CD8-positive, alpha-beta memory T cell (primary cell): ENCODE measurements at regions not wholly inside any gene's neighbourhood (a gene's known extent, or its start where the extent isn't known, plus 50 kb on each side); places are given as distances from the start of the nearest gene placed in this dataset.

ENCODE experiments used
- CTCF ChIA-PET: fragments of 350-600 bp; sonication (Branson Sonifier 250); formaldehyde crosslinking; loops from one replicate; lab custom pipeline; 2021; ENCODE audit warnings: antibody characterized with exemption; lab: Charles Lee
- POLR2A ChIA-PET: fragments of 350-600 bp; sonication (Branson Sonifier 250); formaldehyde crosslinking; loops from one replicate; lab custom pipeline; 2021; ENCODE audit warnings: antibody characterized with exemption; lab: Charles Lee
- DNase-seq, 5 donors: peaks; one replicate each; pipeline versions ENCODE4 v3.0.0 to v3.0.0-alpha.2; 2020 to 2022; ENCODE audit warnings: mixed read lengths in 1 of 5
- H3K27ac ChIP-seq: one replicate; pipeline ENCODE4 v1.7.0; 2013; ENCODE audit warnings: low read depth, mild to moderate bottlenecking, low read length, moderate library complexity
- H3K27me3 ChIP-seq: 2 replicates; pipeline ENCODE4 v1.7.0; 2013; ENCODE audit warnings: low read length, mild to moderate bottlenecking; ENCODE audit not compliant: insufficient read depth, poor library complexity, severe bottlenecking
- H3K36me3 ChIP-seq: 2 replicates; pipeline ENCODE4 v1.7.0; 2013; ENCODE audit warnings: mild to moderate bottlenecking, low read length, moderate library complexity; ENCODE audit not compliant: insufficient read depth
- H3K4me1 ChIP-seq: 2 replicates; pipeline ENCODE4 v1.7.0; 2013; ENCODE audit warnings: mild to moderate bottlenecking, low read length, moderate library complexity; ENCODE audit not compliant: insufficient read depth
- H3K4me3 ChIP-seq: 2 replicates; pipeline ENCODE4 v1.7.0; 2013; ENCODE audit warnings: mild to moderate bottlenecking, low read length
- H3K9me3 ChIP-seq: 2 replicates; pipeline ENCODE4 v1.7.0; 2013; ENCODE audit warnings: mild to moderate bottlenecking, low read length
- H3K27ac Mint-ChIP-seq, 8 donors: one replicate each; pipeline ENCODE4 v1.8.0; 2020 to 2021; ENCODE audit warnings: mixed read lengths in 8 of 8, mild to moderate bottlenecking in 6 of 8, inconsistent platforms in 3 of 8, moderate library complexity in 3 of 8
- H3K27me3 Mint-ChIP-seq, 2 donors: one replicate each; pipeline ENCODE4 v1.8.0; 2020 to 2021; ENCODE audit warnings: mixed read lengths in 2 of 2, mild to moderate bottlenecking in 1 of 2, moderate library complexity in 1 of 2
- H3K36me3 Mint-ChIP-seq, 3 donors: one replicate each; pipeline ENCODE4 v1.8.0; 2020 to 2021; ENCODE audit warnings: mixed read lengths in 3 of 3, inconsistent platforms in 1 of 3, mild to moderate bottlenecking in 1 of 3
- H3K4me1 Mint-ChIP-seq, 3 donors: one replicate each; pipeline ENCODE4 v1.8.0; 2020 to 2021; ENCODE audit warnings: mixed read lengths in 3 of 3, inconsistent platforms in 1 of 3, mild to moderate bottlenecking in 1 of 3
- H3K4me3 Mint-ChIP-seq, 7 donors: one replicate each; pipeline ENCODE4 v1.8.0; 2020 to 2021; ENCODE audit warnings: mixed read lengths in 7 of 7, mild to moderate bottlenecking in 6 of 7, moderate library complexity in 4 of 7, inconsistent platforms in 2 of 7
- H3K9me3 Mint-ChIP-seq, 5 donors: one replicate each; pipeline ENCODE4 v1.8.0; 2020 to 2022; ENCODE audit warnings: mixed read lengths in 5 of 5, mild to moderate bottlenecking in 3 of 5, moderate library complexity in 2 of 5, inconsistent platforms in 1 of 5

DNA sequence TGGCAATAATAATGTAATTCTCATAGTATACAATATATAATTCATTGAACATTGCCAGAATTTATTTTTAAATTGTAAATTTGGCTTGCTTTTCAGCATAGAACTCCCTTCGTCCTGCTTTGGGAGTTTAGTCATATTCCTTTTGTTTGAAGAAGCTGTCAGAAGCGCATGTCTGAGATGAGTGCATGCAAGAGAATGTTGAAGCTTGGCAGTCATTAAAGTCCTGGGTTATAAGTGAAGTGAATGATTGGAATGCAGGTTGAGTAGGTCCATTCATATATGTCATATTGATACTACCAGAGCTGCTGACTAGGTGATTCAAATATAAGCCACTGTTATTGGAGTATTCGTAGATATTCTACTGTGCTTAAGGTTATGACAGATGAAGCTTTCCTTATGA is 243.6 kb upstream of the MDFIC2 start:
- Mint-ChIP-seq H3K4me3 (no peak overlapping the region), H3K4me1 (no peaks in the 10 kb centered on the region), H3K27me3 (peaks cover 0 to 3% of the 10 kb centered on the region in 2 donors), H3K27ac (no peak overlapping the region), H3K36me3 (no peaks in the 10 kb centered on the region), H3K9me3 (no peaks in the 10 kb centered on the region)
- Histone ChIP-seq H3K36me3 (no peaks in the 10 kb centered on the region), H3K27ac (no peak overlapping the region), H3K4me3 (no peak overlapping the region), H3K4me1 (no peaks in the 10 kb centered on the region), H3K27me3 (no peaks in the 10 kb centered on the region), H3K9me3 (no peaks in the 10 kb centered on the region)
- ChIA-PET CTCF (no interaction called here), POLR2A (no interaction called here)
- no peak for DNase-seq

DNA sequence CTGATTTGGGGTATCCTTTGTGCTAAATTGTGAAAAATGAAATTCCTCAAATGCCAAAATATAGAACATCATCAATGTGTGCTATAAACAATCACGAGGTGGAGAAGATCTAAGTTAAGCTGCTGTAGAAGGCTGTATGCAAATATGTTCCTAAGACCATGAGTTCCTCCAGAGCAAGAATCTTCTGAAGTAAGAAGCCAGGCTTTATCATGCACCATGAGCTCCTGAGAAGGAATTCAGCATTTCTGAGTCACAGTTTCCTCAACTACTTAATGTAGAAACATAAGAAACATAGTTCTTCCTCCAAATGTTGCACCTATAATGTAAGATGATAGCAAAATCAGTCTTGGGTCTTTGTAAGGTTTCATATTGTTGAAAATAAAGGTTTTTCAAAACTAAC is 241.7 kb upstream of the MDFIC2 start:
- no peak overlapping the region for H3K27ac ChIP-seq
- no peak overlapping the region for H3K4me3 Mint-ChIP-seq
- H3K27me3 Mint-ChIP-seq = peaks cover 0 to 12% of the 10 kb centered on the region in 2 donors

DNA sequence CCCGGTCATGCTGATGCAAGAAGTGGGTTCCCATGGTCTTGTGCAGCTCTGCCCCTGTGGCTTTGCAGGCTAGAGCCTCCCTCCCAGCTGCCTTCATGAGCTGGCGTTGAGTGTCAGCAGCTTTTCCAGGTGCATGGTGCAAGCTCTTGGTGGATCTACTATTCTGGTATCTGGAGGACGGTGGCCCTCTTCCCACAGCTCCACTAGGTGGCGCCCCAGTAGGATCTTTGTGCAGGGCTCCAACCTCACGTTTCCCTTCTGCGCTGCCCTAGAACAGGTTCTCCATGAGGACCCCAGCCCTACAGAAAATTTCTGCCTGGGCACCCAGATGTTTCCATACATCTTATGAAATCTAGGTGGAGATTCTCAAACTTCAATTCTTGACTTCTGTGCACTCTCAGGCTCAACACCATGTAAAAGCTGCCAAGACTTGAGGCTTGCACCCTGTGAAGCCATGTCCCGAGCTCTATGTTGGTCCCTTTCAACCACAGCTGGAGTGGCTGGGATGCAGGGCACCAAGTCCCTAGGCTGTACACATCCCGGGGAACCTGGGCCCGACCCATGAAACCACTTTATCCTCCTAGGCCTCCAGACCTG is 238.4 kb upstream of the MDFIC2 start:
- Histone ChIP-seq H3K27me3 (no peaks in the 10 kb centered on the region), H3K4me3 (no peak overlapping the region), H3K4me1 (no peaks in the 10 kb centered on the region), H3K9me3 (no peaks in the 10 kb centered on the region), H3K27ac (no peak overlapping the region), H3K36me3 (no peaks in the 10 kb centered on the region)
- Mint-ChIP-seq H3K36me3 (no peaks in the 10 kb centered on the region), H3K27ac (no peak overlapping the region), H3K9me3 (no peaks in the 10 kb centered on the region), H3K4me1 (no peaks in the 10 kb centered on the region), H3K4me3 (no peak overlapping the region), H3K27me3 (peaks cover 0 to 12% of the 10 kb centered on the region in 2 donors)
- ChIA-PET CTCF (interaction anchor here (0.8 to 2.9 kb wide), 5 partner anchors 12 to 1048 kb away, joined by 3 to 30 read pairs (median 4); partner anchors contain the start of gene FOXP1), POLR2A (interaction anchor here (1.1 kb wide), 1 partner anchor 1032 kb away, joined by 3 read pairs; no protein-coding TSS in a partner anchor)
- DNase-seq = peak; percentile 38 to 73 (median 52)

More for the DNA sequence above, 241.7 kb upstream of the MDFIC2 start:
- Mint-ChIP-seq H3K36me3 (no peaks in the 10 kb centered on the region), H3K9me3 (no peaks in the 10 kb centered on the region), H3K27ac (no peak overlapping the region), H3K4me1 (no peaks in the 10 kb centered on the region)
- Histone ChIP-seq H3K4me1 (no peaks in the 10 kb centered on the region), H3K4me3 (no peak overlapping the region), H3K36me3 (no peaks in the 10 kb centered on the region), H3K27me3 (no peaks in the 10 kb centered on the region), H3K9me3 (no peaks in the 10 kb centered on the region)
- ChIA-PET CTCF (no interaction called here), POLR2A (no interaction called here)
- no peak for DNase-seq

DNA sequence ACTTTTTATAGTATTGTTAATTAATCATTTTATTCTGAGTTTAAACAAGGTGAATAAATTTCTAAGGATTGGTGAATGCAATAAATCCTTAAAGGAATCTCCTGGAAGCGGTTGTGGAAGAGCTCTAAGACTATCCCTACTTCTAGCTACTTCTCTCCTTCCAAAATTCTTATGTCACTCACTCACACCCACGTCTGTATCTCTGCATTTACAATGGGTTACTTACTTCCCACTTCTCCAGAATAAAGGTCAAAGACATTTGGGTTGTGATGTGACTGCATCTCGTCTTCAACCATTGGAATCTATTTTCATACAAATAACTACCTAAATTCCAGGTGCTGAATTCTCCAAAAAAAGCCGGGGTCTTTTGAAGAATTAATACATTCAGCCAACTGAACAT is 234.2 kb upstream of the MDFIC2 start:
- ChIA-PET CTCF (no interaction called here), POLR2A (no interaction called here)
- H3K4me3 ChIP-seq = no peak overlapping the region
- H3K27me3 Mint-ChIP-seq = peaks cover 0 to 9% of the 10 kb centered on the region in 2 donors
- no peaks in the 10 kb centered on the region for H3K36me3 ChIP-seq
- H3K4me1 ChIP-seq = no peaks in the 10 kb centered on the region
- no peaks in the 10 kb centered on the region for H3K9me3 Mint-ChIP-seq
- H3K36me3 Mint-ChIP-seq = no peaks in the 10 kb centered on the region
- H3K27me3 ChIP-seq = no peaks in the 10 kb centered on the region
- no peak overlapping the region for H3K27ac ChIP-seq
- no peaks in the 10 kb centered on the region for H3K4me1 Mint-ChIP-seq
- no peaks in the 10 kb centered on the region for H3K9me3 ChIP-seq
- no peak for DNase-seq
- no peak overlapping the region for H3K27ac Mint-ChIP-seq
- H3K4me3 Mint-ChIP-seq = no peak overlapping the region

DNA sequence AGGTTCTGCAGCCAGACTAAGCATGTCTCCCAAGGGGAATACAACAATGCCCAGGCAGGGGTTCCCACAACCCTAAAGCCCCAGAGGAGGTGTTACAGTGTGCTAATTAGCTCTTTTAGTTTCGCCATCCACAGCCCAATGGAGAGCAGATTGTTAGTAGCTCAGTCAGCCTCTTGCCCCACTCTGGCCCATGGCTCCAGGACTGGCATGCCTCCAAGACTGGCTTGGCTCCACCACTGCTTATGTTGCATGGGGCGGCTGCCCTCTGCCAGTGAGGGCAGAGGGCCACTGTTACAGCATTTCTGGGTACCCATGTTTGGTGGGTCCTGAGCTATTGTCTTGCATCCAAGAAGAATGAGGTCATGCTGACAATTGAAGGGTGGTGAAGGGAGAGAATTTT is 231.1 kb upstream of the MDFIC2 start:
- H3K4me3 Mint-ChIP-seq = no peak overlapping the region
- DNase-seq = no peak
- H3K27me3 Mint-ChIP-seq = peaks cover 3 to 8% of the 10 kb centered on the region in 2 donors
- H3K9me3 ChIP-seq = no peaks in the 10 kb centered on the region
- H3K4me1 Mint-ChIP-seq = no peaks in the 10 kb centered on the region
- H3K27me3 ChIP-seq = no peaks in the 10 kb centered on the region
- CTCF ChIA-PET = no interaction called here
- no peak overlapping the region for H3K27ac Mint-ChIP-seq
- H3K4me3 ChIP-seq = no peak overlapping the region
- POLR2A ChIA-PET = no interaction called here
- H3K4me1 ChIP-seq = no peaks in the 10 kb centered on the region
- H3K27ac ChIP-seq = no peak overlapping the region
- no peaks in the 10 kb centered on the region for H3K36me3 ChIP-seq
- H3K9me3 Mint-ChIP-seq = no peaks in the 10 kb centered on the region
- H3K36me3 Mint-ChIP-seq = no peaks in the 10 kb centered on the region

DNA sequence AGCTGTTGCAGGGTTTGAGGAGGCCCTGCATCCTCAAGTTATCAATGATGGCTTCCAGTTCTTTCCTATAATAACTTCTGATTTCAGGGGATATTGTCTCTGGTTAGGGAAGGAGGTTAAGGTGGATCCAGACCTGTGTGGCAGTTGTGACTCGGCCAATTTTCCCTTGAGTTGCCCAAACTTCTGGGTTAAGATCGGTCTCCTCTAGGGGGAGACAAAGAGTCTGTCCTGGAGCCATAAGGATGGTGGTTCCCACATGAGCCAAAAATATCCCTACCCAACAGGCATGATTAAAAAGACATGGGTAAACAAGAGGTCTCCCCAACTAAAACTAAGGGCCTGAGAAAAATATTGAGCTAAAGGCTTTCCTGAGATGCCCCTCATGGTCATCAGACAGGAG is 227.5 kb upstream of the MDFIC2 start:
- Mint-ChIP-seq H3K9me3 (no peaks in the 10 kb centered on the region), H3K36me3 (no peaks in the 10 kb centered on the region), H3K4me1 (no peaks in the 10 kb centered on the region), H3K27ac (no peak overlapping the region), H3K27me3 (peaks cover 7 to 35% of the 10 kb centered on the region in 2 donors), H3K4me3 (no peak overlapping the region)
- ChIA-PET POLR2A (no interaction called here), CTCF (interaction anchor here (1.5 to 2.4 kb wide), 2 partner anchors 8 to 11 kb away, joined by 4 to 7 read pairs; no protein-coding TSS in a partner anchor)
- H3K27ac ChIP-seq = no peak overlapping the region
- H3K27me3 ChIP-seq = no peaks in the 10 kb centered on the region
- no peaks in the 10 kb centered on the region for H3K4me1 ChIP-seq
- H3K9me3 ChIP-seq = no peaks in the 10 kb centered on the region
- no peak overlapping the region for H3K4me3 ChIP-seq
- no peaks in the 10 kb centered on the region for H3K36me3 ChIP-seq
- DNase-seq = no peak

DNA sequence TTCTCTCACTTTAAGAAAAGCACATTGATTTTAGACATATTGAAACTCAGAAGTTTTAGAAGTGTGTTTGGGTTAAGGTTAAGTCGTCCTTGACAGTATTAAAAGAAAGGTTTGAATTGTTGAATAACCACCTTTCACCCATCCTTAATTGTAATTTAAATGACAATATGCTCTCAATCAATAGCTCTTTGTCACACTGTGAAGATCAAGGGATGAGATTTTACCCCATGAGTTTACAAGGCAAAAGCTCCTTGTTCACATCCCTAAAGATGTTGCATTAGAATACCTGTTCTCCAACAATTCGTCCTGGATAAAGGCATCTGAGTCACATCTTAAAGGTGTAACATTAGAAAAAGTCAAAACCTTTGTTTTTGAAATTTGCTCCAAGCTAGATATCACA is 220.4 kb upstream of the MDFIC2 start:
- Histone ChIP-seq H3K4me1 (no peaks in the 10 kb centered on the region), H3K9me3 (no peaks in the 10 kb centered on the region), H3K36me3 (no peaks in the 10 kb centered on the region), H3K4me3 (no peak overlapping the region), H3K27me3 (no peaks in the 10 kb centered on the region), H3K27ac (no peak overlapping the region)
- Mint-ChIP-seq H3K27me3 (peaks cover 4 to 31% of the 10 kb centered on the region in 2 donors), H3K4me1 (no peaks in the 10 kb centered on the region), H3K9me3 (no peaks in the 10 kb centered on the region), H3K36me3 (no peaks in the 10 kb centered on the region), H3K4me3 (no peak overlapping the region), H3K27ac (no peak overlapping the region)
- ChIA-PET CTCF (no interaction called here), POLR2A (interaction anchor here (1.1 kb wide), 1 partner anchor 554 kb away, joined by 3 read pairs; no protein-coding TSS in a partner anchor)
- DNase-seq = no peak

DNA sequence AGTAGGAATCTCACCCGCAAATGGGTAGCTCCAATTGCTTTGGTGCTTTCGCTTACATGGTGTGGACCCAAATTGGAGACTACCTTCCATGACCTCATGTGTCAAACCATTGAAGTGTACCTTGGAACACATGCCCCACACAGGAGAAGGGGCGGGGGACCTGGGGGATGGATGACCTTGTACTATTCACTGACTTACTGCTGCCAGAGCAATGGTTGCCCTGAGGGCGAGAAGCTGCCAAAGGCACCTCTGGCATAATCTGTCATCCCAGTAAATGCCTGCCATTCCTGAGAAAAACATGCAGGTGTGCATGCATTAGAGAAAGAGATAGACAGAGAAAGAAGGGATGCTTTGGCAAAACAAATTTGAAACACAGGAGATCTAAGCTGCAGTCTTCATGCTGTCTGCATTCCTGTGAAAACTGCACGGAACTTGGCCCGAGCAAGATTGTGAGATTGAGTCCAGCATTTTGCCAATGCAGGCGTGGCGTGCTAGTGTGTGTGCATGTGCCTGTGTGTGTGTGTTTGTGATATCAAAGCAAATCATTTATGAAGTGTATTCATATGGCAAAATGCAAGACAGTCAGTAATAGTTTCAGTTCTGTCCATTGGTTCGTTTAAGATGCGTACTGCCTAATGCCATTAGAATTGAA is 219.5 kb upstream of the MDFIC2 start:
- no peak for DNase-seq
- H3K9me3 Mint-ChIP-seq = no peaks in the 10 kb centered on the region
- Histone ChIP-seq H3K36me3 (no peaks in the 10 kb centered on the region), H3K27ac (no peak overlapping the region), H3K9me3 (no peaks in the 10 kb centered on the region), H3K4me1 (no peaks in the 10 kb centered on the region), H3K27me3 (no peaks in the 10 kb centered on the region), H3K4me3 (no peak overlapping the region)
- no peaks in the 10 kb centered on the region for H3K36me3 Mint-ChIP-seq
- H3K27me3 Mint-ChIP-seq = peaks cover 4 to 27% of the 10 kb centered on the region in 2 donors
- CTCF ChIA-PET = interaction anchor here (1.2 kb wide), 1 partner anchor 8 kb away, joined by 4 read pairs; no protein-coding TSS in a partner anchor
- H3K4me3 Mint-ChIP-seq = no peak overlapping the region
- H3K27ac Mint-ChIP-seq = no peak overlapping the region
- POLR2A ChIA-PET = interaction anchor here (1.1 kb wide), 1 partner anchor 555 kb away, joined by 3 read pairs; no protein-coding TSS in a partner anchor
- H3K4me1 Mint-ChIP-seq = no peaks in the 10 kb centered on the region
